DOHH2 (cell line): ENCODE measurements at regions not wholly inside any gene's neighbourhood (a gene's known extent, or its start where the extent isn't known, plus 50 kb on each side); places are given as distances from the start of the nearest gene placed in this dataset.
"Not testable (repeated sequence)": the region's sequence is repeated elsewhere in the genome, so short reads cannot be mapped to it uniquely, and the experiment has no call there.

Source experiments
- H3F3A ChIP-seq: fragments of 200-600 bp; sonication (generic), shearing (Covaris generic); 2 replicates; pipeline ENCODE4 v1.6.0; 2016; ENCODE audit warnings: antibody characterized with exemption, mild to moderate bottlenecking; ENCODE audit not compliant: control insufficient read depth, insufficient read depth
- H3K27ac ChIP-seq: fragments of 200-600 bp; sonication (generic); 2 replicates; pipeline ENCODE4 v1.5.1; 2014; ENCODE audit warnings: low read depth, mild to moderate bottlenecking, low read length, moderate library complexity
- H3K27me3 ChIP-seq: fragments of 200-600 bp; sonication (generic); 2 replicates; pipeline ENCODE4 v1.6.1; 2014; ENCODE audit warnings: mild to moderate bottlenecking, low read length, mixed read lengths; ENCODE audit not compliant: control insufficient read depth
- H3K36me3 ChIP-seq: fragments of 200-600 bp; sonication (generic); 2 replicates; pipeline ENCODE4 v1.6.1; 2014; ENCODE audit warnings: mild to moderate bottlenecking, low read length, moderate library complexity, mixed read lengths; ENCODE audit not compliant: control insufficient read depth
- H3K4me1 ChIP-seq: fragments of 200-600 bp; sonication (generic); 2 replicates; pipeline ENCODE4 v1.6.1; 2014; ENCODE audit warnings: mild to moderate bottlenecking, low read length, mixed read lengths; ENCODE audit not compliant: control insufficient read depth
- H3K4me2 ChIP-seq: fragments of 200-600 bp; sonication (generic); 2 replicates; pipeline ENCODE4 v1.6.0; 2014; ENCODE audit warnings: mild to moderate bottlenecking, low read length, moderate library complexity
- H3K4me3 ChIP-seq: fragments of 200-600 bp; sonication (generic); 2 replicates; pipeline ENCODE4 v1.5.1; 2014; ENCODE audit warnings: mild to moderate bottlenecking, low read length, mixed read lengths
- H3K79me2 ChIP-seq: fragments of 200-600 bp; sonication (generic); 2 replicates; pipeline ENCODE4 v1.6.1; 2014; ENCODE audit warnings: mild to moderate bottlenecking, low read length, mixed read lengths; ENCODE audit not compliant: control insufficient read depth
- H3K9me2 ChIP-seq: fragments of 200-600 bp; sonication (generic); replicated peaks from 2 replicates; pipeline ENCODE4 v1.6.1; 2014; ENCODE audit warnings: mild to moderate bottlenecking, low read length, mixed read lengths; ENCODE audit not compliant: control insufficient read depth
- H3K9me3 ChIP-seq: fragments of 200-600 bp; sonication (generic); 2 replicates; pipeline ENCODE4 v1.6.1; 2014; ENCODE audit warnings: antibody characterized with exemption, low read length, mixed read lengths; ENCODE audit not compliant: control insufficient read depth, insufficient read depth
- H4K20me1 ChIP-seq: fragments of 200-600 bp; sonication (generic); 2 replicates; pipeline ENCODE4 v1.6.0; 2014; ENCODE audit warnings: low read depth, mild to moderate bottlenecking, antibody characterized with exemption, low read length, moderate library complexity; ENCODE audit not compliant: control insufficient read depth, insufficient read depth
- CTCF ChIP-seq: fragments of 200-600 bp; sonication (generic); IDR thresholded peaks from one replicate; pipeline ENCODE4 v1.5.1; 2014; ENCODE audit warnings: antibody characterized with exemption, mild to moderate bottlenecking, low read depth, low read length; ENCODE audit not compliant: poor library complexity, severe bottlenecking
- EZH2phosphoT487 ChIP-seq: fragments of 200-600 bp; sonication (generic); IDR thresholded peaks from 2 replicates; pipeline ENCODE4 v1.6.1; 2017; ENCODE audit warnings: borderline replicate concordance, mild to moderate bottlenecking, antibody characterized with exemption, low read length, moderate library complexity, mixed read lengths

- H3F3A ChIP-seq, result no peaks in the 10 kb centered on the region
- no peak overlapping the region for H3K4me2 ChIP-seq
- H3K4me1 ChIP-seq, result peaks cover 12% of the 10 kb centered on the region
- no peak overlapping the region for H3K27ac ChIP-seq
- no peaks in the 10 kb centered on the region for H3K36me3 ChIP-seq
- H3K9me2 ChIP-seq, result no peaks in the 10 kb centered on the region
- H4K20me1 ChIP-seq, result no peaks in the 10 kb centered on the region
- H3K27me3 ChIP-seq, result no peaks in the 10 kb centered on the region
- H3K4me3 ChIP-seq, result no peak overlapping the region
- no peaks in the 10 kb centered on the region for H3K9me3 ChIP-seq
- TF ChIP-seq CTCF (no peak), EZH2phosphoT487 (no peak)
- no peaks in the 10 kb centered on the region for H3K79me2 ChIP-seq
Measured at GRCh38 chr10:123359539-123359938, 205.3 kb downstream of the BUB3 start.

GRCh38 chr10:123361832-123362231 is 207.6 kb downstream of the BUB3 start:
- H3K4me2 ChIP-seq, result no peak overlapping the region
- peaks cover 12% of the 10 kb centered on the region for H3K4me1 ChIP-seq
- no peak overlapping the region for H3K27ac ChIP-seq
- H3F3A ChIP-seq, result no peaks in the 10 kb centered on the region
- H3K36me3 ChIP-seq, result no peaks in the 10 kb centered on the region
- no peaks in the 10 kb centered on the region for H3K9me3 ChIP-seq
- no peaks in the 10 kb centered on the region for H4K20me1 ChIP-seq
- no peak overlapping the region for H3K4me3 ChIP-seq
- TF ChIP-seq CTCF (no peak), EZH2phosphoT487 (no peak)
- no peaks in the 10 kb centered on the region for H3K79me2 ChIP-seq
- no peaks in the 10 kb centered on the region for H3K27me3 ChIP-seq
- no peaks in the 10 kb centered on the region for H3K9me2 ChIP-seq

- no peaks in the 10 kb centered on the region for H3K4me1 ChIP-seq
- H3K4me2 ChIP-seq, result no peak overlapping the region
- no peak for TF ChIP-seq EZH2phosphoT487
- no peak for TF ChIP-seq CTCF
- no peak overlapping the region for H3K27ac ChIP-seq
- H4K20me1 ChIP-seq, result no peaks in the 10 kb centered on the region
- no peak overlapping the region for H3K4me3 ChIP-seq
- no peaks in the 10 kb centered on the region for H3K9me2 ChIP-seq
- H3K9me3 ChIP-seq, result no peaks in the 10 kb centered on the region
- H3F3A ChIP-seq, result no peaks in the 10 kb centered on the region
- H3K27me3 ChIP-seq, result no peaks in the 10 kb centered on the region
- no peaks in the 10 kb centered on the region for H3K36me3 ChIP-seq
- H3K79me2 ChIP-seq, result no peaks in the 10 kb centered on the region
Measured at GRCh38 chr10:123367195-123367594, 213.0 kb downstream of the BUB3 start.

GRCh38 chr10:123371626-123372025 is 217.4 kb downstream of the BUB3 start:
- H3K36me3 ChIP-seq, H3K9me2 ChIP-seq, H3K4me3 ChIP-seq, H3K79me2 ChIP-seq, H3K9me3 ChIP-seq, H3K4me1 ChIP-seq, H3F3A ChIP-seq, H3K4me2 ChIP-seq, H4K20me1 ChIP-seq, H3K27ac ChIP-seq, H3K27me3 ChIP-seq: not testable (repeated sequence)
